Endothelial cell of umbilical vein (primary cell): ENCODE measurements at regions not wholly inside any gene's neighbourhood (a gene's known extent, or its start where the extent isn't known, plus 50 kb on each side); places are given as distances from the start of the nearest gene placed in this dataset.

ENCODE experiments used
- BruUV-seq: library from RNA; stranded (reverse); fragments of 400-500 nt; replicated peaks from 2 replicates; lab custom pipeline; 2021; lab: Mats Ljungman, UMichigan
- CTCF ChIA-PET: fragments of 300-600, 350-600 bp; sonication (Branson Sonifier 250); formaldehyde crosslinking; loops from one replicate; lab custom pipeline; 2021; ENCODE audit warnings: antibody characterized with exemption, inconsistent platforms; lab: Charles Lee
- POLR2A ChIA-PET: fragments of 300-600, 350-600 bp; sonication (Branson Sonifier 250); formaldehyde crosslinking; loops from one replicate; lab custom pipeline; 2021; ENCODE audit warnings: antibody characterized with exemption, inconsistent platforms; lab: Charles Lee
- DNase-seq: peaks from one replicate; pipeline ENCODE4 v3.0.0-alpha.2; 2011; ENCODE audit warnings: low read depth, low spot score
- FAIRE-seq: peaks from 2 replicates; lab custom pipeline; 2011; peaks lifted over from hg19 to GRCh38; lab: Jason Lieb, UNC
- H2AFZ ChIP-seq: 2 replicates; pipeline ENCODE4 v1.6.0; 2012; ENCODE audit warnings: low read depth, low read length, control low read depth, inconsistent platforms
- H3K27ac ChIP-seq: 2 replicates; pipeline ENCODE4 v1.5.1; 2011; ENCODE audit warnings: low read depth, mild to moderate bottlenecking, control low read depth, low read length, moderate library complexity; ENCODE audit not compliant: insufficient read depth
- H3K27me3 ChIP-seq, 2 experiments: 2 replicates each; pipeline versions ENCODE4 v1.6.0 to v1.6.1; 2011; ENCODE audit warnings: low read length in 2 of 2, mixed read lengths in 1 of 2; ENCODE audit not compliant: control insufficient read depth in 2 of 2, insufficient read depth in 2 of 2
- H3K36me3 ChIP-seq, 2 experiments: 2 replicates in 1 of 2; 3 replicates in 1 of 2; pipeline ENCODE4 v1.5.1; 2011; ENCODE audit warnings: low read length in 2 of 2, mild to moderate bottlenecking in 1 of 2, moderate library complexity in 1 of 2; ENCODE audit not compliant: control insufficient read depth in 2 of 2, insufficient read depth in 2 of 2; ENCODE audit errors: extremely low read depth in 1 of 2
- H3K4me1 ChIP-seq: 3 replicates; pipeline ENCODE4 v1.5.1; 2011; ENCODE audit warnings: mild to moderate bottlenecking, low read length; ENCODE audit not compliant: control insufficient read depth, insufficient read depth; ENCODE audit errors: extremely low read depth
- H3K4me2 ChIP-seq: 2 replicates; pipeline ENCODE4 v1.6.1; 2011; ENCODE audit warnings: low read length, control low read depth, mixed read lengths; ENCODE audit not compliant: insufficient read depth
- H3K4me3 ChIP-seq, 3 experiments: fragments of 200-600 bp in 1 of 3; sonication (generic), shearing (Covaris generic) in 1 of 3; replicated peaks in 1 of 3; 2 replicates each; pipeline ENCODE4 v1.5.1; 2011 to 2016; ENCODE audit warnings: control low read depth in 3 of 3, low read length in 3 of 3, mild to moderate bottlenecking in 2 of 3, inconsistent platforms in 1 of 3, low read depth in 1 of 3, moderate library complexity in 1 of 3; ENCODE audit not compliant: insufficient read depth in 1 of 3
- H3K79me2 ChIP-seq: 2 replicates; pipeline ENCODE4 v1.6.0; 2012; ENCODE audit warnings: low read length, inconsistent platforms; ENCODE audit not compliant: control insufficient read depth, insufficient read depth
- H3K9ac ChIP-seq: replicated peaks from 2 replicates; pipeline ENCODE3; 2011; ENCODE audit warnings: low read length, control low read depth; ENCODE audit not compliant: insufficient read depth; ENCODE audit errors: extremely low read depth
- H3K9me1 ChIP-seq: replicated peaks from 3 replicates; pipeline ENCODE4 v1.6.0; 2011; ENCODE audit warnings: mild to moderate bottlenecking, low read length; ENCODE audit not compliant: control insufficient read depth, insufficient read depth; ENCODE audit errors: extremely low read depth
- H3K9me3 ChIP-seq: replicated peaks from 2 replicates; pipeline ENCODE4 v1.5.1; 2012; ENCODE audit warnings: low read length, inconsistent platforms; ENCODE audit not compliant: control insufficient read depth, insufficient read depth
- H4K20me1 ChIP-seq: replicated peaks from 2 replicates; pipeline ENCODE3; 2011; ENCODE audit warnings: mild to moderate bottlenecking, low read length; ENCODE audit not compliant: control insufficient read depth, insufficient read depth; ENCODE audit errors: extremely low read depth
- EZH2 ChIP-seq: IDR thresholded peaks from 2 replicates; pipeline ENCODE4 v1.6.1; 2012; ENCODE audit warnings: borderline replicate concordance, low read depth, mild to moderate bottlenecking, moderate library complexity, low read length, inconsistent platforms; ENCODE audit not compliant: severe bottlenecking
- FOS ChIP-seq: IDR thresholded peaks from 2 replicates; pipeline ENCODE4 v1.6.1; 2011; ENCODE audit warnings: mild to moderate bottlenecking, low read length, moderate library complexity, borderline replicate concordance; ENCODE audit not compliant: insufficient read depth
- GATA2 ChIP-seq: IDR thresholded peaks from 2 replicates; pipeline ENCODE4 v1.7.0; 2011; ENCODE audit warnings: low read depth, mild to moderate bottlenecking, moderate library complexity, mixed read lengths, low read length; ENCODE audit not compliant: insufficient read length, insufficient read depth
- JUN ChIP-seq: IDR thresholded peaks from 2 replicates; pipeline ENCODE4 v1.6.1; 2011; ENCODE audit warnings: borderline replicate concordance, low read depth; ENCODE audit not compliant: insufficient read length, insufficient read depth
- MYC ChIP-seq: IDR thresholded peaks from one replicate; pipeline ENCODE4 v1.6.1; 2011; ENCODE audit warnings: mild to moderate bottlenecking, low read depth, low read length
- POLR2A ChIP-seq: IDR thresholded peaks from 2 replicates; pipeline ENCODE4 v1.6.1; 2012; ENCODE audit warnings: low read depth, mild to moderate bottlenecking, control low read depth, low read length
- POLR2AphosphoS5 ChIP-seq: IDR thresholded peaks from 2 replicates; pipeline ENCODE4 v1.6.1; 2012; ENCODE audit warnings: low read depth, mild to moderate bottlenecking, control low read depth, low read length, moderate library complexity; ENCODE audit not compliant: insufficient read depth
- dilution Hi-C: fragments of 300-500 bp; cut with MboI; formaldehyde crosslinking; loops from one replicate; pipeline ENCODE4 v1.15.0; 2019; ENCODE audit warnings: low sequenced_read_pairs; ENCODE audit not compliant: extremely low pct_ligation_motif_present
- intact Hi-C: fragments of 100-400 bp; cut with micrococcal nuclease; formaldehyde crosslinking; loops from one replicate; pipeline ENCODE4 v1.10.0; 2022
- TF ChIP-seq, protein P1 (sequence below), 2 donors: IDR thresholded peaks; 1 replicate in 1 of 2; 2 replicates in 1 of 2; pipeline ENCODE4 v1.5.1; 2011; ENCODE audit warnings: low read length in 2 of 2, mild to moderate bottlenecking in 2 of 2, moderate library complexity in 2 of 2, control low read depth in 1 of 2, inconsistent platforms in 1 of 2, low read depth in 1 of 2; ENCODE audit not compliant: insufficient read depth in 1 of 2; ENCODE audit errors: extremely low read depth in 1 of 2
- TF ChIP-seq, protein P2 (sequence below): IDR thresholded peaks from 2 replicates; pipeline ENCODE4 v1.6.1; 2011; ENCODE audit not compliant: insufficient read depth, insufficient read length

DNA sequence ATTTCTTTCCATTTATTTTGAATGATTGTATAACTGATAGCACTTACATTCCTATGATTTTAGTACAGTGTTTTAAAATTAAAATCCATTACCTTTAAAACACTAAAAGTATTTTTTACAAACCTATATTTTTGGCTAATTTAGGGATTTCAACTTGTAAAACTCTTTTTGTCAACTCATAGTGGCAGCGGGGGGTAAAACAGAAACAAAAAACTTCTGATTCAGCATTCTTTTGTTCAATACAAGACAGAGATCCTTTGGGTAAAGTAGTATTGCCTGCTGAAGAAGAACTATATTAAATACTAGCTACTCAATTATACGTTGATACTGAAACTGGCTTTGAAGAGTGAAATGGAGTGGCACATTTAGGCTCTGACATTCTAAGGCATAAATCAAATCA is 437.4 kb upstream of the CDH19 start:
- Histone ChIP-seq H3K27ac (no peak overlapping the region), H3K27me3 (no peaks in the 10 kb centered on the region), H3K36me3 (no peaks in the 10 kb centered on the region), H2AFZ (no peak overlapping the region), H3K9me3 (no peaks in the 10 kb centered on the region), H3K79me2 (no peaks in the 10 kb centered on the region), H3K4me1 (no peaks in the 10 kb centered on the region), H3K9ac (no peak overlapping the region), H4K20me1 (no peaks in the 10 kb centered on the region), H3K9me1 (no peaks in the 10 kb centered on the region), H3K4me3 (no peak overlapping the region), H3K4me2 (no peak overlapping the region)
- POLR2A ChIA-PET: no interaction called here
- dilution Hi-C loops: no loop called here
- CTCF ChIA-PET: no interaction called here
- TF ChIP-seq POLR2AphosphoS5: no peak
- TF ChIP-seq, protein P1, sequence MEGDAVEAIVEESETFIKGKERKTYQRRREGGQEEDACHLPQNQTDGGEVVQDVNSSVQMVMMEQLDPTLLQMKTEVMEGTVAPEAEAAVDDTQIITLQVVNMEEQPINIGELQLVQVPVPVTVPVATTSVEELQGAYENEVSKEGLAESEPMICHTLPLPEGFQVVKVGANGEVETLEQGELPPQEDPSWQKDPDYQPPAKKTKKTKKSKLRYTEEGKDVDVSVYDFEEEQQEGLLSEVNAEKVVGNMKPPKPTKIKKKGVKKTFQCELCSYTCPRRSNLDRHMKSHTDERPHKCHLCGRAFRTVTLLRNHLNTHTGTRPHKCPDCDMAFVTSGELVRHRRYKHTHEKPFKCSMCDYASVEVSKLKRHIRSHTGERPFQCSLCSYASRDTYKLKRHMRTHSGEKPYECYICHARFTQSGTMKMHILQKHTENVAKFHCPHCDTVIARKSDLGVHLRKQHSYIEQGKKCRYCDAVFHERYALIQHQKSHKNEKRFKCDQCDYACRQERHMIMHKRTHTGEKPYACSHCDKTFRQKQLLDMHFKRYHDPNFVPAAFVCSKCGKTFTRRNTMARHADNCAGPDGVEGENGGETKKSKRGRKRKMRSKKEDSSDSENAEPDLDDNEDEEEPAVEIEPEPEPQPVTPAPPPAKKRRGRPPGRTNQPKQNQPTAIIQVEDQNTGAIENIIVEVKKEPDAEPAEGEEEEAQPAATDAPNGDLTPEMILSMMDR (IDR thresholded peaks at IDR 0.05; ENCODE audit: extremely low read depth in 1 of 2, insufficient read depth in 1 of 2, low read depth in 1 of 2, low read length in 2 of 2): no peak
- no peak for TF ChIP-seq MYC
- TF ChIP-seq, protein P2, sequence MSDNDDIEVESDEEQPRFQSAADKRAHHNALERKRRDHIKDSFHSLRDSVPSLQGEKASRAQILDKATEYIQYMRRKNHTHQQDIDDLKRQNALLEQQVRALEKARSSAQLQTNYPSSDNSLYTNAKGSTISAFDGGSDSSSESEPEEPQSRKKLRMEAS: no peak
- no peak for TF ChIP-seq FOS
- no peak for TF ChIP-seq POLR2A
- TF ChIP-seq GATA2: no peak
- no peak for TF ChIP-seq JUN
- no peak for TF ChIP-seq EZH2
- DNase-seq: no peak
- no TSS peak for BruUV-seq
- intact Hi-C loops: no loop called here
- FAIRE-seq: no peak
